Psoas muscle (tissue), 7 donors: ENCODE measurements at regions not wholly inside any gene's neighbourhood (a gene's known extent, or its start where the extent isn't known, plus 50 kb on each side); places are given as distances from the start of the nearest gene placed in this dataset.
"Not testable (repeated sequence)": the region's sequence is repeated elsewhere in the genome, so short reads cannot be mapped to it uniquely, and the experiment has no call there.

Source experiments
- ATAC-seq, 4 donors: fragments of 200-7000 bp; cut with Tn5 transposase; one replicate each; pipeline ENCODE4 v1.9.1; 2020; ENCODE audit warnings: moderate library complexity in 3 of 4, mild to moderate bottlenecking in 2 of 4
- DNase-seq, 2 donors: peaks; one replicate each; pipeline ENCODE4 v3.0.0-alpha.2; 2020
- H3K27ac ChIP-seq: fragments of 200-600 bp; one replicate; pipeline ENCODE4 v1.8.0; 2022
- H3K27me3 ChIP-seq, 3 donors: fragments of 200-600 bp in 1 of 3; one replicate each; pipeline versions ENCODE4 v1.6.1 to v1.8.0; 2013 to 2022; ENCODE audit warnings: low read length in 2 of 3, mild to moderate bottlenecking in 2 of 3, moderate library complexity in 1 of 3; ENCODE audit not compliant: insufficient read depth in 3 of 3
- H3K36me3 ChIP-seq, 2 donors: fragments of 200-600 bp in 1 of 2; one replicate each; pipeline versions ENCODE4 v1.6.1 to v1.8.0; 2013 to 2022; ENCODE audit warnings: low read depth in 1 of 2, mild to moderate bottlenecking in 1 of 2, moderate library complexity in 1 of 2; ENCODE audit not compliant: insufficient read depth in 1 of 2
- H3K4me1 ChIP-seq: fragments of 200-600 bp; one replicate; pipeline ENCODE4 v1.8.0; 2022
- H3K4me3 ChIP-seq: fragments of 200-600 bp; one replicate; pipeline ENCODE4 v1.8.0; 2022; ENCODE audit warnings: mild to moderate bottlenecking
- H3K9me3 ChIP-seq: fragments of 200-600 bp; one replicate; pipeline ENCODE4 v1.8.0; 2022
- WGBS, 3 donors: extraction: QIAGEN DNeasy Blood & Tissue Kit; methylation state at CpG; one replicate each; pipeline versions ENCODE4 v1.1.6 to v1.1.7; 2013; 5-methylcytosine and 5-hydroxymethylcytosine counted together
- intact Hi-C, 2 donors: fragments of 100-400 bp; cut with DNase I; formaldehyde crosslinking; loops; one replicate each; pipeline versions ENCODE4 v1.11.0 to v1.14.2; 2022
- TF ChIP-seq, protein P1 (sequence below): fragments of 200-600 bp; IDR thresholded peaks from one replicate; pipeline ENCODE4 v1.8.0; 2022; ENCODE audit warnings: antibody characterized with exemption
- donor health status: healthy with polysubstance abuse.
- donor health status: DM: no; HTN: no; CAD: no; lungs with moderate emphysema.
- donor health status: Bipolar disorder and iron deficiency.
- donor health status: healthy.
- donor health status: DM: yes; HTN: yes; CAD: no.
- donor health status: DM: no; HTN: no; CAD: no.
- donor health status: DM: yes; HTN: yes; CAD: no.

DNA sequence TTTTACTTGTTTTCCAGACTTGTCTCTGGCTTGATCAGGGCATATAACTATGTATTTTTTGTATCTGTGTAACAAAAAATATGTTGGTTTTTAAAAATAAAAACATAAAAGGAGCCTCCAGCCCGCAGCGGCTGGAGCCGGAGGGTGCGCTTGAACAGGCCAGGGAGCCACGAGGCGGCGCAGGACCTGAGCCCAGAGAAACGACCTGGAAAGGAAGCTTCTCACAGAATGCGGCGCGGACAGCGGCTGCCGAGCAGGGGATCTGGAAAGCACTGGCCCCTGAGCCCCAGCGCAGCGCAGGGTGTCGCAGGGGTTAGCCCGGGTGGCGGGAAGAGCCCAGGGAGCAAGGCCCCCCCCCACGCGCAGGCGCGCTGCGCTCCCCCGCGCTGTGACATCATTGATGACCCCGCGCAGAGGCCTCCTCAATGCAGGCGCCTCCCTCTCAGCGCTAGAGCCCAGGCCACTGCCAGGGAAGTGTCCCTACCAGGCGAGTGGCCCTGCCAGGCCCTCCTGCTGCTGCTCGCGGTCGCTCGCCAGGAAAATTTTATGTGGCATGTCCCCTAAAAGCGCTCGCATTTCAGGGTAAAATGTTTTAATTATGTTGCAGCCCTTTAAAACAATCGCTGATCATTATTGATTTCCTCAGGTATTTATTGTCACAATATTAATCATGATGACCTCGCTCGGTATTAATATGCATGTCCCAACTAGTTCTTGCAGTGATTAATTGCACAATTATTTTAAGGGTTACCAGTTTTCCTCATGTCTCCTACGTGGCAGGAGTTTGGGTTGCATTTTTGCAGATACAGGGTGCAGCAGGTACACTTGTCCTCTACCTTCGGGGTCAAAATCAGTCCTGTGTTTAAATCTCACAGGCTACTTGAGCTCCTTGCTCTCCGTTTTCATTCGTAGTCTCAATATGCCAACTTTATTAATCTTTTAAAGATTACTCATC, 134.2 kb downstream of the USP22 start:
- 6 to 7% (median 7%) methylated on average over 42 to 43 of the region's 43 CpGs for WGBS, 3 donors
- Histone ChIP-seq H3K9me3 (no peaks in the 10 kb centered on the region), H3K27me3 (no peaks in the 10 kb centered on the region), H3K4me1 (peaks cover 12% of the 10 kb centered on the region), H3K27ac (peak overlapping the region; percentile 92), H3K36me3 (no peaks in the 10 kb centered on the region), H3K4me3 (peak overlapping the region; percentile 75)
- TF ChIP-seq, protein P1, sequence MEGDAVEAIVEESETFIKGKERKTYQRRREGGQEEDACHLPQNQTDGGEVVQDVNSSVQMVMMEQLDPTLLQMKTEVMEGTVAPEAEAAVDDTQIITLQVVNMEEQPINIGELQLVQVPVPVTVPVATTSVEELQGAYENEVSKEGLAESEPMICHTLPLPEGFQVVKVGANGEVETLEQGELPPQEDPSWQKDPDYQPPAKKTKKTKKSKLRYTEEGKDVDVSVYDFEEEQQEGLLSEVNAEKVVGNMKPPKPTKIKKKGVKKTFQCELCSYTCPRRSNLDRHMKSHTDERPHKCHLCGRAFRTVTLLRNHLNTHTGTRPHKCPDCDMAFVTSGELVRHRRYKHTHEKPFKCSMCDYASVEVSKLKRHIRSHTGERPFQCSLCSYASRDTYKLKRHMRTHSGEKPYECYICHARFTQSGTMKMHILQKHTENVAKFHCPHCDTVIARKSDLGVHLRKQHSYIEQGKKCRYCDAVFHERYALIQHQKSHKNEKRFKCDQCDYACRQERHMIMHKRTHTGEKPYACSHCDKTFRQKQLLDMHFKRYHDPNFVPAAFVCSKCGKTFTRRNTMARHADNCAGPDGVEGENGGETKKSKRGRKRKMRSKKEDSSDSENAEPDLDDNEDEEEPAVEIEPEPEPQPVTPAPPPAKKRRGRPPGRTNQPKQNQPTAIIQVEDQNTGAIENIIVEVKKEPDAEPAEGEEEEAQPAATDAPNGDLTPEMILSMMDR = peak; percentile 66
- intact Hi-C loops = no loop called here
- DNase-seq = peak; percentile 91 to 95
- peak; percentile 100 for ATAC-seq

DNA sequence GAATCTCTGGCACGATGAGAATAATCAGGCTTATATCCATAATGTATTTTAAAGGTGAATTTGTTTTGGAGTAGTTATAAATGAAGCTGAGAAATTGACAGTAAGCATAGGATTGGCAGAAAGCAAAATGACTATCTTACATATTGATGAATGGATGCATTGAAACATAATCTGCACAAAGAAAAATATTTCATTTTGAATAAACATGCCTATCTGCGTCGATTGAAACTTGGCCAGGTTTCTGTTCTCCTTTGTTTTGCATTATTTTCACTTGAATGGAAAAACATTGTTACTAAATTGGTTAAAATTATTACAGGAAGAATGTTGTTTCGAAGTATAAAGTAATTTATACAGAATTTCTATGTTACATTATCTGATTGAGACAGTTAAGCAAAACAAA, 128.2 kb downstream of the USP22 start:
- intact Hi-C loops = no loop called here

DNA sequence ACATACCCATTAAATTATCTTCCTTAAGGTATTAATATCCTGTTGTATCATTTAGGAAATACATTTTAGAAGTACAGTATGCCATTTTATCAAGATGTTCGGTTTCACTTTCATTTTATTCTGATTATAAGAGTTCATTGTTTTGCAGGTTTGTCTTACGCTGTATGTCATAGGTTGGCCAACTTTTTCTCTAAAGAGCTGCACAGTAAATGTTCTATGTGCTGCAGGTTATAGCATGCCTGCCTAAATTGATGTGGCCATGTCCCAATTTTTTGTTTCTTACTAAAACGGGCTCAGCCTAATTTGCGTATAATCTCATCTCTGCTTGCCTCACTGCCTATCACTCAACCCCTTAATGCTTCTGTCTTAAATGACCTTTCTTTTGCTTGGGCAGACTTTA, 126.4 kb downstream of the USP22 start:
- Histone ChIP-seq H3K36me3 (no peaks in the 10 kb centered on the region), H3K27ac (no peak overlapping the region), H3K4me1 (no peaks in the 10 kb centered on the region), H3K27me3 (no peaks in the 10 kb centered on the region), H3K9me3 (no peaks in the 10 kb centered on the region), H3K4me3 (no peak overlapping the region)
- 61 to 70% (median 65%) methylated on average over 4 of the region's 4 CpGs for WGBS, 3 donors
- no peak for ATAC-seq
- TF ChIP-seq, protein P1 = no peak
- intact Hi-C loops = no loop called here
- no peak for DNase-seq

More for the DNA sequence above, 128.2 kb downstream of the USP22 start:
- WGBS, 3 donors = 54 to 62% (median 61%) methylated on average over 4 of the region's 4 CpGs
- Histone ChIP-seq H3K4me1 (no peaks in the 10 kb centered on the region), H3K4me3 (no peak overlapping the region), H3K36me3 (no peaks in the 10 kb centered on the region), H3K9me3 (no peaks in the 10 kb centered on the region), H3K27me3 (no peaks in the 10 kb centered on the region), H3K27ac (no peak overlapping the region)
- ATAC-seq (no peak), DNase-seq (no peak)
- TF ChIP-seq, protein P1 = no peak

DNA sequence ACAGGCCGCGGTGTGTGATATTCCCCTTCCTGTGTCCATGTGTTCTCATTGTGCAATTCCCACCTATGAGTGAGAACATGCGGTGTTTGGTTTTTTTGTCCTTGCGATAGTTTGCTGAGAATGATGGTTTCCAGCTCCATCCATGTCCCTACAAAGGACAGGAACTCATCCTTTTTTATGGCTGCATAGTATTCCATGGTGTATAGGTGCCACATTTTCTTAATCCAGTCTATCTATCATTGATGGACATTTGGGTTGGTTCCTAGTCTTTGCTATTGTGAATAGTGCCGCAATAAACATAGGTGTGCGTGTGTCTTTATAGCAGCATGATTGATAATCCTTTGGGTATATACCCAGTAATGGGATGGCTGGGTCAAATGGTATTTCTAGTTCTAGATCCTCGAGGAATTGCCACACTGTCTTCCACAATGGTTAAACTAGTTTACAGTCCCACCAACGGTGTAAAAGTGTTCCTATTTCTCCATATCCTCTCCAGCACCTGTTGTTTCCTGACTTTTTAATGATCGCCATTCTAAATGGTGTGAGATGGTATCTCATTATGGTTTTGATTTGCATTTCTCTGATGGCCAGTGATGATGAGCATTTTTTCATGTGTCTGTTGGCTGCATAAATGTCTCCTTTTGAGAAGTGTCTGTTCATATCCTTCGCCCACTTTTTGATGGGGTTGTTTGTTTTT, 125.1 kb downstream of the USP22 start:
- DNase-seq, H3K4me3 ChIP-seq, H3K4me1 ChIP-seq, H3K9me3 ChIP-seq, H3K27ac ChIP-seq, ATAC-seq, H3K36me3 ChIP-seq, H3K27me3 ChIP-seq, intact Hi-C loops: not testable (repeated sequence)
- 88 to 95% (median 93%) methylated on average over 10 of the region's 10 CpGs for WGBS, 3 donors

DNA sequence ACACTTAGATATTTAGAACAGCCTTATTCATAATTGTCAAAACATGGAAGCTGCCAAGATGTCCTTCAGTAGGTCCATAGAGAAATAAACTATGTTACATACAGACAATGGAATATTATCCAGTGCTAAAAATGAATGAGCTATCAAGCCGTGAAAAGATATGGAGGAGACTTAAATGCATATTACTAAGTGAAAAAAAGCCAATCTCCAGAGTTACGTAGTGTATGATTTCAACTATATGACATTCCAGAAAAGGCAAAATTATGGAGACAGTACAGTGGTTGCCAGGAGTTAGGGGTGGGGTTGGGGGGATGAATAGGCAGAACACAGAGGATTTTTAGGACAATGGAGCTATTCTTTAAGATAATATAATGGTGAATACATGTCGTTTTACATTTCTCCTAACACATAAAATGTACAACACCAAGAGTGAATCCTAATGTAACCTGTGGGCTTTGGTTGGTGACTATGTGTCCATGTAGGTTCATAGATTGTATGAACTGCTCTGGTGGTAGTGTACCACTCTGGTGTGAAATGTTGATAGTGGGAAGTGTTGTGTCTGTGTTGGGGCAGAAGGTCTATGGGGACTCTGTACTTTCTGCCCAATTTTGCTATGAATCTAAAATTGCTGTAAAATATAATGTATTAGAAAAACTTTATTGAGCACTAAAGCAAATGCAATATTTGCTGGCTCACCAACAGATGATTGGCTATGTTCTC, 122.6 kb downstream of the USP22 start:
- ATAC-seq (no peak), DNase-seq (no peak)

More for the DNA sequence above, 122.6 kb downstream of the USP22 start:
- TF ChIP-seq, protein P1 = no peak
- no peaks in the 10 kb centered on the region for H3K9me3 ChIP-seq
- intact Hi-C loops = no loop called here
- no peak overlapping the region for H3K4me3 ChIP-seq
- WGBS, 3 donors = 31 to 36% (median 32%) methylated on average over 3 of the region's 3 CpGs
- no peak overlapping the region for H3K27ac ChIP-seq
- H3K27me3 ChIP-seq = no peaks in the 10 kb centered on the region
- H3K36me3 ChIP-seq = no peaks in the 10 kb centered on the region
- H3K4me1 ChIP-seq = no peaks in the 10 kb centered on the region
